ENCODE measurements at regions not wholly inside any gene's neighbourhood (a gene's known extent, or its start where the extent isn't known, plus 50 kb on each side); places are given as distances from the start of the nearest gene placed in this dataset.

GRCh38 chr1:234909307-234909810 is 219.3 kb downstream of the TOMM20 start:
- peaks cover 60% of the 10 kb centered on the region for H3K4me1 Mint-ChIP-seq
- H3K4me3 Mint-ChIP-seq, result no peak overlapping the region
- no peak for DNase-seq
- no peak for TF ChIP-seq CTCF (IDR thresholded peaks at IDR 0.05)
- H3K27me3 Mint-ChIP-seq (ENCODE audit: low read depth, poor library complexity), result peaks cover 11% of the 10 kb centered on the region
- no peaks in the 10 kb centered on the region for H3K9me3 Mint-ChIP-seq
- H3K27ac Mint-ChIP-seq, result no peak overlapping the region
- no peaks in the 10 kb centered on the region for H3K36me3 Mint-ChIP-seq (ENCODE audit: low read depth)

DNA sequence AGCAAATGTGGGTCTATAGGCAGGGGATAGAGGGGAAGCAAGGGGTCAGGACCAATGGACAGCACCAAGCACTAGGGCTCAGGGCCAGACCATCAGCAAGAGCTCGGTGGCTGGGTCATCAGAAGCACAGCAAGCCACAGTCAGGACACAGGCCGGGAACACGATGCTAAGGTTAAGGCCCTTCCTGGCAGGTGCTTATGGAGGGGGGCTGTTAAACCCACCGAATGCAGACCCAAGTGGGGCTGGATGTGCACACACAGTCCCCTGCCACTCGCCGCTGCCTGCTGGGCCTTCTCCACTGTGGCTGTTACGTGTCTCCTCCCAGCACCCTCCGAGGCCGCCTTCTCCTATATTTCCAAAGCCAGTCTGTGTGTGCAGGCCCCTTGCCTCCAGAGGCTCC is 220.1 kb downstream of the TOMM20 start:
- peaks cover 58% of the 10 kb centered on the region for H3K4me1 Mint-ChIP-seq
- DNase-seq, result no peak
- no peak overlapping the region for H3K4me3 Mint-ChIP-seq
- H3K27ac Mint-ChIP-seq, result peak overlapping the region; percentile 88
- no peak for TF ChIP-seq CTCF (IDR thresholded peaks at IDR 0.05)
- no peaks in the 10 kb centered on the region for H3K36me3 Mint-ChIP-seq (ENCODE audit: low read depth)
- peaks cover 3% of the 10 kb centered on the region for H3K27me3 Mint-ChIP-seq (ENCODE audit: low read depth, poor library complexity)
- H3K9me3 Mint-ChIP-seq, result no peaks in the 10 kb centered on the region

DNA sequence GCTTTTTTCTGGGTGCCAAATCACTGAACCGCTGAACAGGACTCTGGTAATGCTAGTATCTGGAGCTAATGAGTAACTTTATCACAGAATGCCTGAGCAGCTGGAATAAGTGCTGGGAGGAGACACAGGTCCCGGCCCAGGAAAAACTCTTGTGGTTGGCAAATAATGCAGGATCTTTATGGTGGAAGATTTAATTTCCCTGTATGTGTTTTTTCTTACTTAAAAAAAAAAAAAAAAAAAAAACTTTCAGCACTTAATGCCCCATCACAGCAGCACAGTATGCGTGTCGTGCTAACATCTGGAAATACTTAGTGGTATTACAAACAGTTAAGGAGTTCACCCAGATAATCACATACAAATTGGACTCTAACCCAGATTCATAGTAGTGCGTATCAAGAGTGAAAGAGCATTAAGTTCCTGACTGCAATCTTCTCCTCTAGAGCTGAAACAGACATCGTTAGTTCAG is 220.7 kb downstream of the TOMM20 start:
- no peak for TF ChIP-seq CTCF (IDR thresholded peaks at IDR 0.05)
- H3K27me3 Mint-ChIP-seq (ENCODE audit: low read depth, poor library complexity), result no peaks in the 10 kb centered on the region
- H3K4me3 Mint-ChIP-seq, result no peak overlapping the region
- H3K36me3 Mint-ChIP-seq (ENCODE audit: low read depth), result no peaks in the 10 kb centered on the region
- DNase-seq, result no peak
- peaks cover 52% of the 10 kb centered on the region for H3K4me1 Mint-ChIP-seq
- H3K27ac Mint-ChIP-seq, result peak overlapping the region; percentile 88
- no peaks in the 10 kb centered on the region for H3K9me3 Mint-ChIP-seq

GRCh38 chr1:234907208-234907939 is 221.3 kb downstream of the TOMM20 start:
- H3K27me3 Mint-ChIP-seq (ENCODE audit: low read depth, poor library complexity), result no peaks in the 10 kb centered on the region
- no peak for TF ChIP-seq CTCF (IDR thresholded peaks at IDR 0.05)
- H3K4me1 Mint-ChIP-seq, result peaks cover 50% of the 10 kb centered on the region
- no peak for DNase-seq
- H3K27ac Mint-ChIP-seq, result peak overlapping the region; percentile 86
- no peaks in the 10 kb centered on the region for H3K9me3 Mint-ChIP-seq
- no peaks in the 10 kb centered on the region for H3K36me3 Mint-ChIP-seq (ENCODE audit: low read depth)
- H3K4me3 Mint-ChIP-seq, result no peak overlapping the region

DNA sequence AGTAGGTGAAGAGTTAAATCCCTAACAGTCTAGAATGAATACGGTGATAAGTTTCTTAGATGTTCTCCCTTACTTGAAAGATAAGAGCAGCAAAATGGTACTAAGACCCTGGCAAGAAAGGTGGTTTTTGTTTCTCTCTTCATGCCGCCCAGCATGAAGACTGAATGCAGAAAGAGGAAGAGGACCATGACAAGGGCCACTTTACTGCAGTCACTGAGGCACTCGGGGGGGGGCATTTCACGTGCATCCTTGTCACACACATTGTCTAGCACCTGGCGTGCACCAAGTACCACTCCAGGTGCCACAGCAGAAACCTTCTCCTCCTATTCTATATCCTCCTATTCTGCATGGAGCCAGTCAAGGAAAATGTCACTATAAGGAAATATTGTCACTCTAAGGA is 222.0 kb downstream of the TOMM20 start:
- Mint-ChIP-seq H3K9me3 (no peaks in the 10 kb centered on the region), H3K36me3 (ENCODE audit: low read depth) (no peaks in the 10 kb centered on the region), H3K27ac (no peak overlapping the region), H3K27me3 (ENCODE audit: low read depth, poor library complexity) (peaks cover under 1% of the 10 kb centered on the region), H3K4me3 (no peak overlapping the region), H3K4me1 (peaks cover 44% of the 10 kb centered on the region)
- TF ChIP-seq CTCF (IDR thresholded peaks at IDR 0.05), result no peak
- DNase-seq, result no peak

Measured in nephron progenitor cell (in vitro differentiated cells).